ENCODE measurements at regions not wholly inside any gene's neighbourhood (a gene's known extent, or its start where the extent isn't known, plus 50 kb on each side); places are given as distances from the start of the nearest gene placed in this dataset.

DNA sequence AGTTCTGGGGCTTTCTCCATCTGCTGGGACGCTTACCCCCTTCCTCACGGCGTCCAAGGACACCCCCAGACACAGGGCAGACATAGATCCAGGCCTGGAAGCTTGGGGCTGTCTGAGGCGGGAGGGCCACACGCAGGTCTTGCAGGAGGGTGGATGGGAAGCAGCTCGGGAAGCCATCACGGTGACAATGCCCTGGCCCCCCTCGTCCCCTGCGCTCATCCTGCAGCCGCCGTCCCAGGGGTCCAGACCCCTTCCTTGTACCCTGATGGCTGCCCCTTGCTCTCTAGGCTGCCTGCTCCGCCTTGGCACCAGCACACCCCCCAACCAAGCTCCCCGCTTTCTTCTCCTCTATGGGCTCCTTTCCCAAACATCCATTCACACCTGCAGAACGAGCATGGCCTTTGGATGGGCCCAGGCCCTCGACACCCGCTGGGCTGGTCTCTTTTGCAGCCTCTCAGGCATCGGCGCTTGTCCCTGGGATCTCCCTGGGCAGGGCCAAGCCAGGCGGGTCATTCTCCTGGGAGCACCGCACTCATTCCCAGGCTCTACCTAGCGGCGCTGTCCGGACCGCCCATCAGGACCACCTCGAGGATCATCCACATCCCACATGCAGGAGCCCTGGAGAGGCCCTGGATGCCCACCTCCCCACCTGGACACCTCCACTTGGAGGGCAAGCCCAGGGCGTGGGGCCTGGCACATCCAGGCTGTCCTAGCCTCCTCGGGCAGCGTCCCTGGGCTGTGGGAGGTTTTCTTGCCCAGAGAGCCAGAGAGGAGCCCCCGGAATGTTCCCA, 274.9 kb downstream of the NDUFA10 start:
- Mint-ChIP-seq H3K9me3 (peaks cover 0 to 2% of the 10 kb centered on the region in 2 donors), H3K4me3 (no peak overlapping the region), H3K36me3 (ENCODE audit: insufficient read depth in 2 of 2) (no peaks in the 10 kb centered on the region), H3K27ac (no peak overlapping the region), H3K4me1 (ENCODE audit: low read depth) (peaks cover 9% of the 10 kb centered on the region), H3K27me3 (ENCODE audit: low read depth) (no peaks in the 10 kb centered on the region)
- DNase-seq (no peak), ATAC-seq (replicated peaks in 1 of 2) (no peak)

DNA sequence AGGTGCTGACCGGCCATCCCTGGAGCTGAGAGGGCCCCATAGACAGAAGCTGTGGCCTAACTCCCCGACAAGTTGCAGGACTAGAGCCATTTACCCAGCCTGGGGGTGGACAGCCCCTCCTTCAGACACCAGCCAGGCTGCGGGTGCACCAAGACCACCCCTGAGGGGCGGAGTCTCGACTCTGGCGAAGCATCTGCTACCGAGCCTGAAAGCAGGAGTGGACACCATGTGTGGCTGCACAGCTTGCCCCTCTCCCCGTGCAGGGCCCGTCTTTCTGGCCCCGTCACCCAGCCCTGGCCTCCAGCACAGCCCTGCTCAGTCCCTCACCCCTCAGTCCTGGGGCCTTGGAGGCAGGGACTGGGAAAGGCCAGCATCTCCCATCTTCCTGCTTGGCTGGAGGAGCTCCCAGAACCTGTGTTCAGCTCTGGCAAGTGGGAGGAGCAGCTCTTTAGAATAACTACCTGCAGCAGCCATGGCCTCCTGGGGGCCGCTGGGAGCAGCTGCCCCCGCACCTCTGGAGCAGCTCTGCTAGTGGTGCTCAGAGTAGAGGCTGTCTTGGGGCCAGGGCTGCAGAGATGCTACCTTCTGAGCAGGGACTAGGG, 275.8 kb downstream of the NDUFA10 start:
- H3K27me3 Mint-ChIP-seq (ENCODE audit: low read depth), result no peaks in the 10 kb centered on the region
- DNase-seq, result no peak
- no peak for ATAC-seq (replicated peaks in 1 of 2)
- H3K4me3 Mint-ChIP-seq, result no peak overlapping the region
- H3K4me1 Mint-ChIP-seq (ENCODE audit: low read depth), result peaks cover 9% of the 10 kb centered on the region
- no peaks in the 10 kb centered on the region for H3K36me3 Mint-ChIP-seq (ENCODE audit: insufficient read depth in 2 of 2)
- H3K27ac Mint-ChIP-seq, result no peak overlapping the region
- H3K9me3 Mint-ChIP-seq, result peaks cover 0 to under 1% of the 10 kb centered on the region in 2 donors

DNA sequence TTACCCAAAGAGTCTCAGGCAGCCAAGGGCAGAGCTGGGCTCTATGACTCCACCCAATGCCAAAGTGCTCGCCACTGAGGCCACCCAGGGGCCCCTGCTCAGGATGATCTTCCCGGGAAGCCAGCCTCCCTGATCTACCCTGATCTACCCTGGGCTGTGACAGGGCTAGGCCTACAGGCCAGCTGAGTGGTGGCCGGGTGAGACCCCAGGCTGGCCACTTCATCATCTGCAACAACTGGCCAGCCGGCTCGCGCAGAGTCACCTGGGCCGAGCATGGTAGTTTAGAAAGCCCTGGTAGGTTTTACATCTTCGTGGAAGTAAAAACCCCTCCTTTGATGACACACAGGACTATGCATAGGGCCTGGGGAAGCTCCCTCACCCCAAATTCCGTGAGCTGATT, 276.3 kb downstream of the NDUFA10 start:
- ATAC-seq (replicated peaks in 1 of 2) (no peak), DNase-seq (no peak)
- H3K27ac Mint-ChIP-seq, result no peak overlapping the region
- no peaks in the 10 kb centered on the region for H3K9me3 Mint-ChIP-seq
- H3K4me3 Mint-ChIP-seq, result no peak overlapping the region
- no peaks in the 10 kb centered on the region for H3K36me3 Mint-ChIP-seq (ENCODE audit: insufficient read depth in 2 of 2)
- peaks cover 9% of the 10 kb centered on the region for H3K4me1 Mint-ChIP-seq (ENCODE audit: low read depth)
- no peaks in the 10 kb centered on the region for H3K27me3 Mint-ChIP-seq (ENCODE audit: low read depth)

GRCh38 chr2:239747771-239748170, 277.4 kb downstream of the NDUFA10 start:
- H3K27ac Mint-ChIP-seq, result no peak overlapping the region
- H3K4me3 Mint-ChIP-seq, result no peak overlapping the region
- ATAC-seq (replicated peaks in 1 of 2), result no peak
- no peaks in the 10 kb centered on the region for H3K36me3 Mint-ChIP-seq (ENCODE audit: insufficient read depth in 2 of 2)
- H3K4me1 Mint-ChIP-seq (ENCODE audit: low read depth), result peaks cover 9% of the 10 kb centered on the region
- H3K9me3 Mint-ChIP-seq, result no peaks in the 10 kb centered on the region
- DNase-seq, result no peak
- H3K27me3 Mint-ChIP-seq (ENCODE audit: low read depth), result no peaks in the 10 kb centered on the region

- H3K9me3 Mint-ChIP-seq, result no peaks in the 10 kb centered on the region
- no peak overlapping the region for H3K27ac Mint-ChIP-seq
- no peak overlapping the region for H3K4me3 Mint-ChIP-seq
- H3K36me3 Mint-ChIP-seq (ENCODE audit: insufficient read depth in 2 of 2), result no peaks in the 10 kb centered on the region
- no peak for DNase-seq
- H3K4me1 Mint-ChIP-seq (ENCODE audit: low read depth), result peaks cover 9% of the 10 kb centered on the region
- no peaks in the 10 kb centered on the region for H3K27me3 Mint-ChIP-seq (ENCODE audit: low read depth)
- ATAC-seq (replicated peaks in 1 of 2), result no peak
Observed at GRCh38 chr2:239747274-239747673, 277.9 kb downstream of the NDUFA10 start.

DNA sequence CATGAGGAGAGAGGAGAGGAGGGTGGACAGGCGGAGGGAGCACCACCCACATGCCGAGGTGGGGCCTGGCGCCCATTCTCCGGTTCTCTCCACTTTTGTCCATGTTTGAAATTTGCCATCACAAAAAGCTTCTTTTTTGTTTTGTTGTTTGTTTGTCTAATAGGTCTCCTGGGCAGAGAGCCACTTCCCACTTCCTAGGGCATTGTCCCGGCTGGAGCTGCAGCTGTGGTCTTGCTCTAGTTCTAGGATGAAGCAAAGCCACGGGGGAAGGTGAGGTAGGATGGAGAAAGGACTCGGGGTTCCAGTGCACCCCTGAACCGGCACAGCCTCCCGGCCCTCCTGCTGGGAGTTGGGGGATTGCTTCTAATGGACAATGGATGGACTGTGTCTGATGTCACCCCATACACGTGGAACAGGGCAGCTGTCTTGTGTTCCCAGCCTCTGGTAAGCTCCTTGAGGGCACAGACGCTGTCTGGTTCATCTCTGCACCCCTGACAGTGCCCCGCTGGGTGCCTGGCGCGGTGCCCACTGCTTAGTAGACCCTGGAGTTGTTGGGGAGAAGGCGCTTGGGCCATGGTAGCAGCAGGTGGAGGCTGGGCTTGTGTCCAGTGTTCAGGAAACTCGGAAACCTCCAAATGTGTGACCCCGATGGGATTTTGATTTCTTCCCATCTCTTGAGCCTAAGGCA, 278.4 kb downstream of the NDUFA10 start:
- Mint-ChIP-seq H3K27me3 (ENCODE audit: low read depth) (no peaks in the 10 kb centered on the region), H3K4me3 (no peak overlapping the region), H3K27ac (no peak overlapping the region), H3K9me3 (no peaks in the 10 kb centered on the region), H3K4me1 (ENCODE audit: low read depth) (peaks cover 3% of the 10 kb centered on the region), H3K36me3 (ENCODE audit: insufficient read depth in 2 of 2) (no peaks in the 10 kb centered on the region)
- no peak for DNase-seq
- ATAC-seq (replicated peaks in 1 of 2), result no peak

DNA sequence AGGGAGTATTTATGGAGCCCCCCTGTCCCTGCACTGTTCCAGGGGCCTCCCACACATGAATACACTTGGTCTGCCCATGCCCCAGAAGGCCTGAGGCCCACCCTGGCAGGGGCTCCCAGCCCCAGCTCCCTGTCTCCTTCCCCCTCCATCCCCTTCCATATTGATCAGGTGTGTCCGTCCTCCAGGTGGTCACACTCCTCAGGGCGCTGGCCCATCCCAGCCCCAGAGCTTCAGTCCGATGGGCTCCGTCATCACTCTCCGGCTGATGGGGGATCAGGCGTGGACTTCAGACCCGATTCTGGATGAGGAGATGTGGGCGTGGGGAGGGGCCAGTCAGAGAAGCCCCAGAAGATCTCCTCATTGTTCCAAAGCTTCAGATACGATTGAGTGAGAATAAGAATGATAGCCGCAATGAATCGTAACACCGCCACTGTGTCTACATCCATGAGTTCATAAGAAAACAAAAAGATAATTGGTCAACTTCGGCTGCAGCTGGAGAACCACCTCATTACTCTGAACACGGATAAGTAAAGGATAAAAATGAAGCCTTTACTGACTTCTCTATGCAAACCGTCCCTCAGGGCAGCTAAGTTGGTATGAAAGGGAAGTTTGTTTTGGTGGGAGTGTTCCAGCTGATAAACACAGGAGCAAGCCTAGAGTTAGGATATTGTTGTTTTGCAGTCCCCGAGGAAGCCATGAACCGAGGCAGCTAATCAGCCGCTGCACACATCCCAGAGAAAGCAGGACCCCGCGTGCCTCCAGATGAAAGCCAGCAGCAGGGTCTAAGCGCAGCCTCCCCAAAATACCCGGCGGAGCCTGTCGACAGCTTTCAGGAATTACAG, 279.5 kb downstream of the NDUFA10 start:
- no peaks in the 10 kb centered on the region for H3K9me3 Mint-ChIP-seq
- H3K36me3 Mint-ChIP-seq (ENCODE audit: insufficient read depth in 2 of 2), result no peaks in the 10 kb centered on the region
- ATAC-seq (replicated peaks in 1 of 2) (no peak), DNase-seq (no peak)
- no peak overlapping the region for H3K27ac Mint-ChIP-seq
- H3K27me3 Mint-ChIP-seq (ENCODE audit: low read depth), result no peaks in the 10 kb centered on the region
- no peak overlapping the region for H3K4me3 Mint-ChIP-seq
- H3K4me1 Mint-ChIP-seq (ENCODE audit: low read depth), result no peaks in the 10 kb centered on the region

GRCh38 chr2:239744706-239745340, 280.3 kb downstream of the NDUFA10 start:
- ATAC-seq (replicated peaks in 1 of 2) (no peak), DNase-seq (no peak)
- H3K27me3 Mint-ChIP-seq (ENCODE audit: low read depth), result no peaks in the 10 kb centered on the region
- no peaks in the 10 kb centered on the region for H3K36me3 Mint-ChIP-seq (ENCODE audit: insufficient read depth in 2 of 2)
- H3K9me3 Mint-ChIP-seq, result no peaks in the 10 kb centered on the region
- no peak overlapping the region for H3K4me3 Mint-ChIP-seq
- no peaks in the 10 kb centered on the region for H3K4me1 Mint-ChIP-seq (ENCODE audit: low read depth)
- no peak overlapping the region for H3K27ac Mint-ChIP-seq

DNA sequence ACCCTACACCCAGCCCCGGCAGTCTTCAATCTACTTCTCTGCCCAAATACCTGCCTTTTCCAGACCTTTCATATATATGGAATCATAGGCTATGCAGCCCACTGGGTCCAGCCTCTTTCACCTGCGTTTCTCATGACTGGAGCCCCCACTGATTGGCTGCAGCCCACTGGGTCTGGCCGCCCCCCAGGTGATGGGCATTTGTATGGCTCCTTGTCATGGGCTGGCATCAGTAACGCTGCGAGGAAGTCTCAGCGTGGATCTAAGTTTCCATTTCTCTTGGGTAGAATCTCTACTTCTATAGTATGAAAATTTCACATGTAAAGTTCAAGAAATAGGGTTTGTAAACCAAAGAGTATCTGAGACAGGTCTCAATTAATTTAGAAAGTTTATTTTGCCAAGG, 281.9 kb downstream of the NDUFA10 start:
- H3K4me3 Mint-ChIP-seq, result no peak overlapping the region
- H3K27ac Mint-ChIP-seq, result no peak overlapping the region
- no peaks in the 10 kb centered on the region for H3K27me3 Mint-ChIP-seq (ENCODE audit: low read depth)
- ATAC-seq (replicated peaks in 1 of 2) (no peak), DNase-seq (no peak)
- no peaks in the 10 kb centered on the region for H3K36me3 Mint-ChIP-seq (ENCODE audit: insufficient read depth in 2 of 2)
- no peaks in the 10 kb centered on the region for H3K4me1 Mint-ChIP-seq (ENCODE audit: low read depth)
- H3K9me3 Mint-ChIP-seq, result no peaks in the 10 kb centered on the region

DNA sequence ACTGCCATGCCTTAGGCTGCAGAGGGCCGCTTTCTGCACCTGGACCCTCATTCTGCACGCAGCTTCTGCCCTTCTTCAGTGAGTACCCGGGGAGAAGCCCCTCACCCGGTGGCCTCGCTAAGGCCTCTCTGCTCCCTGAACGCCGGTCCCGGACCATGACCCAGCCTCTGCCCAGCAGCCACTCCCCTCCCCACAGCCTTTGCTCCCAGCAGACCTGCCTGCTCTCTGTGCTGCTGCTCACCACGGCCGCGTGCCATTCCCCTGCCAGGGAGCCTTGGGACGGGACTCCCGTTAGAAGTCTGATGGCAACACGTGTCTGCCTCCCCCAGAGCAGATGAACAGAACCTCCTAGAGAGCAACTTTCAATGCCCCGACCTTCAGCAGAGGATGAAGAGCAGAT, 282.8 kb downstream of the NDUFA10 start:
- Mint-ChIP-seq H3K4me1 (ENCODE audit: low read depth) (no peaks in the 10 kb centered on the region), H3K36me3 (ENCODE audit: insufficient read depth in 2 of 2) (no peaks in the 10 kb centered on the region), H3K4me3 (no peak overlapping the region), H3K9me3 (no peaks in the 10 kb centered on the region), H3K27ac (no peak overlapping the region), H3K27me3 (ENCODE audit: low read depth) (no peaks in the 10 kb centered on the region)
- DNase-seq, result no peak
- no peak for ATAC-seq (replicated peaks in 1 of 2)

- H3K36me3 Mint-ChIP-seq (ENCODE audit: insufficient read depth in 2 of 2), result no peaks in the 10 kb centered on the region
- no peaks in the 10 kb centered on the region for H3K4me1 Mint-ChIP-seq (ENCODE audit: low read depth)
- H3K27ac Mint-ChIP-seq, result no peak overlapping the region
- no peaks in the 10 kb centered on the region for H3K27me3 Mint-ChIP-seq (ENCODE audit: low read depth)
- no peak for DNase-seq
- no peak overlapping the region for H3K4me3 Mint-ChIP-seq
- no peaks in the 10 kb centered on the region for H3K9me3 Mint-ChIP-seq
- ATAC-seq (replicated peaks in 1 of 2), result no peak
Observed at GRCh38 chr2:239739206-239739605, 285.9 kb downstream of the NDUFA10 start.

DNA sequence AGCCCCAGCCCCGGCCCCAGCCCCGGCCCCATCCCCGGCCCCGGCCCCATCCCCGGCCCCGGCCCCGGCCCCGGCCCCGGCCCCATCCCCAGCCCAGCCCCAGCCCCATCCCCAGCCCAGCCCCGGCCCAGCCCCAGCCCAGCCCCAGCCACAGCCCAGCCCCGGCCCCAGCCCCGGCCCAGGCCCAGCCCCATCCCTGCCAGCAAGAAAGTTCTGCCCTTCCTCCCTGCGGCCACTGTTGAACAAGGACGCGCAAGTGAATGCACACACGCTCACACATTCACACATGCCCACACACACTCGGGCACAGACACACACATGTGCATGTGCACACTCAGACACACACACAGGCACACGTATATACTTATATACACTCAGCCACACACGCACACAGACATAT, 287.0 kb downstream of the NDUFA10 start:
- no peaks in the 10 kb centered on the region for H3K36me3 Mint-ChIP-seq (ENCODE audit: insufficient read depth in 2 of 2)
- DNase-seq (no peak), ATAC-seq (replicated peaks in 1 of 2) (no peak)
- no peak overlapping the region for H3K27ac Mint-ChIP-seq
- H3K27me3 Mint-ChIP-seq (ENCODE audit: low read depth), result no peaks in the 10 kb centered on the region
- H3K4me3 Mint-ChIP-seq, result no peak overlapping the region
- H3K4me1 Mint-ChIP-seq (ENCODE audit: low read depth), result no peaks in the 10 kb centered on the region
- peaks cover 2% of the 10 kb centered on the region in 2 donors for H3K9me3 Mint-ChIP-seq

GRCh38 chr2:239737144-239737463, 288.0 kb downstream of the NDUFA10 start:
- ATAC-seq (replicated peaks in 1 of 2) (no peak), DNase-seq (no peak)
- H3K27ac Mint-ChIP-seq, result no peak overlapping the region
- no peak overlapping the region for H3K4me3 Mint-ChIP-seq
- peaks cover 2% of the 10 kb centered on the region in 2 donors for H3K9me3 Mint-ChIP-seq
- H3K27me3 Mint-ChIP-seq (ENCODE audit: low read depth), result no peaks in the 10 kb centered on the region
- no peaks in the 10 kb centered on the region for H3K4me1 Mint-ChIP-seq (ENCODE audit: low read depth)
- H3K36me3 Mint-ChIP-seq (ENCODE audit: insufficient read depth in 2 of 2), result no peaks in the 10 kb centered on the region
